GM12872 (cell line): ENCODE measurements at regions not wholly inside any gene's neighbourhood (a gene's known extent, or its start where the extent isn't known, plus 50 kb on each side); places are given as distances from the start of the nearest gene placed in this dataset.

Experiments used
- TF ChIP-seq, protein P1 (sequence below): IDR thresholded peaks from 3 replicates; pipeline ENCODE4 v1.5.1; 2011; ENCODE audit warnings: low read depth, mild to moderate bottlenecking, low read length, moderate library complexity; ENCODE audit not compliant: insufficient read depth

DNA sequence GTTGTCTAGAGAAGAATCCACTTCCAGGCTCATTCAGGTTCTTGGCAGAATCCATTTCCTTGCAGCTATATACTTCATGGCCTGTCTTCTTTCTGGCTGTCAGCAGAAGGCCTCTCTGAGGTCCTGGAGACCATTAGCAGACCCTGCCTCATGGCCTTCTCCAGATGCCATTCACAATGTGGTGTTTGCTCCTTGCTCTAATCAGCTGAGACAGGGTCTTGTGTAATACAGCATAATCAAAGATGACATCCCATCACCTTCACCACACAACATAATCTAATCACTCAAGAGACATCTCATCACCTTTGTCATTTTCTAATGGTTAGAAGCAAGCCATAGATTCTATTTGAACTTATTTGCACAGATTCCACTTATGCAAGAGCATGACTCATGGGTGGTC, 403.9 kb upstream of the LRRC7 start:
- TF ChIP-seq, protein P1, sequence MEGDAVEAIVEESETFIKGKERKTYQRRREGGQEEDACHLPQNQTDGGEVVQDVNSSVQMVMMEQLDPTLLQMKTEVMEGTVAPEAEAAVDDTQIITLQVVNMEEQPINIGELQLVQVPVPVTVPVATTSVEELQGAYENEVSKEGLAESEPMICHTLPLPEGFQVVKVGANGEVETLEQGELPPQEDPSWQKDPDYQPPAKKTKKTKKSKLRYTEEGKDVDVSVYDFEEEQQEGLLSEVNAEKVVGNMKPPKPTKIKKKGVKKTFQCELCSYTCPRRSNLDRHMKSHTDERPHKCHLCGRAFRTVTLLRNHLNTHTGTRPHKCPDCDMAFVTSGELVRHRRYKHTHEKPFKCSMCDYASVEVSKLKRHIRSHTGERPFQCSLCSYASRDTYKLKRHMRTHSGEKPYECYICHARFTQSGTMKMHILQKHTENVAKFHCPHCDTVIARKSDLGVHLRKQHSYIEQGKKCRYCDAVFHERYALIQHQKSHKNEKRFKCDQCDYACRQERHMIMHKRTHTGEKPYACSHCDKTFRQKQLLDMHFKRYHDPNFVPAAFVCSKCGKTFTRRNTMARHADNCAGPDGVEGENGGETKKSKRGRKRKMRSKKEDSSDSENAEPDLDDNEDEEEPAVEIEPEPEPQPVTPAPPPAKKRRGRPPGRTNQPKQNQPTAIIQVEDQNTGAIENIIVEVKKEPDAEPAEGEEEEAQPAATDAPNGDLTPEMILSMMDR: no peak

DNA sequence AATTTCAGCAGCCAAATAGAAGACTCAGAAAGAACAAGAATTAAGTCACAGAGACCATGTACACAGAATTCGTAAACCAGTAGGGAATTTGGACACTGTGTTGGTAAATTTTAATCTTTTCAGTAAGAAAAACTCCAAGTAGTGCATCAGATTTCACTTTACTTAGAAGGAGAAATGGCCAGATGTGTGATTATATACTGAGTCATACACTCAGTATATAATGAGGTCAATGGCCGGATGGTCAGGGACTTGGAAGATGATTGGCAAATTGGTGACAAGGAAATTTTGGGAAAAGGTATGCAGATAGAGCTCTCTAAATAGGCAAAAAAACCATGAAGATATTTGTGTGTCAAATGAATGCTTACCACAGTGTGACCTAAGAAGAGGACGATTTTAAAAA, 399.8 kb upstream of the LRRC7 start:
- TF ChIP-seq, protein P1: no peak

DNA sequence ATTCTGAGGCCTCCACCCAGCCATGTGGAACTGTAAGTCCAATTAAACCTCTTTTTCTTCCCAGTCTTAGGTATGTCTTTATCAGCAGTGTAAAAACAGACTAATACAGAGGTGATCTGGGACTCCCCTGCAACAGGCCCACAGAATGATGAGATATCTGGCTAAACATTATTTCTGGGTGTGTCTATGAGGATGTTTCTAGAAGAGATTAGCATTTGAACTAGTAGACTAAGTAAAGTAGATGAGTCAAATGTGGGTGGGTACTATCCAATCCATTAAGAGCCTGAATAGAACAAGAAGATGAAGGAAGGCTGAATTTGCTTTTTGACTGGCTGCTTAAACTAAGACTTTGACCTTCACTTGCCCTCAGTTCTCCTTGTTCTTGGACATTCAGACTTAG, 396.5 kb upstream of the LRRC7 start:
- TF ChIP-seq, protein P1: no peak

DNA sequence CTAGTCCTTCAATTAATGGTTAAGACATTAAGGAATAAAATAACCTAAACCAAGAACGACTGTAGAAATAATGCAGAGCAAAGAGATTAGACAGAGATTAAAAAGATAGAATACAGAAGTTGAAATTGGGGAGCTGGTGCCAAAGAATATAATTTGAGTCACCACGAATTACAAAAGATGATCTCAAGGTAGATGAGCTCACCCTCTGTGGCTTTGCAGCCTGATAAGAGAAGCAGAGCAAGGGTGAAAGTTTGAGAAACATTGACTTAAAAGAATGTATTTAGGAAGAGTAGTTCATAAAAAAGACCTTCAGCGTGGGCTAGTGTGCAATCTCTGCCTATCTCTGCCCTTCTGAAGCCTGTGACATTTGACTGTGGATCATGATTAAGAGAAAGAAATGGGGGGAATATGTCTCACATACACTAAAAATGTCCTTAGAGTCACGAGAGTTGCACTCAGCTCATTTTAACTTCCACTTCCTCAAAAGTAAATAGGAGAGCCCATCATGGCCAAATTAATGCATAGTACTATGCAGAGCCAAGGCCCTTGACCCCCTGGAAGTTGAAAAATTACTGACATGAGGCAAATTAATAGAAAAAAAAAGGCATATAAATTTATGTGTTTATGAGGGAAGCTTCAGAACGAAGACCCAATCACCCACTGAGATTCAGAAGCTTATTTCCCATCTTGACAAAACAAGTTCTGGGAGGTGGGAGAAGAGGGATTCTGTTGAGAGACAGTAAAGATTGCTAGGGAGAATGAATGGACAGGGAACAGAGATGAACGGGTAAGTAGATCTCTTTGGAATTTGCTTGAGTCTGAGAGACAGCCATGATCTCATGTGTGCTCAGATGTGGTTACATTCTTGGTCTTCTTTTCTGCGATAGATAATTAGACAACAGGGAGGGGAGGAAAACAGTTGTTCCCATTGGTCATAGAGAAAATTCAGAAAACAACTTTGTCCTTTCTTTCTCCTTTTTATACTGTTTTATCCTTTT, 395.4 kb upstream of the LRRC7 start:
- TF ChIP-seq, protein P1: no peak

DNA sequence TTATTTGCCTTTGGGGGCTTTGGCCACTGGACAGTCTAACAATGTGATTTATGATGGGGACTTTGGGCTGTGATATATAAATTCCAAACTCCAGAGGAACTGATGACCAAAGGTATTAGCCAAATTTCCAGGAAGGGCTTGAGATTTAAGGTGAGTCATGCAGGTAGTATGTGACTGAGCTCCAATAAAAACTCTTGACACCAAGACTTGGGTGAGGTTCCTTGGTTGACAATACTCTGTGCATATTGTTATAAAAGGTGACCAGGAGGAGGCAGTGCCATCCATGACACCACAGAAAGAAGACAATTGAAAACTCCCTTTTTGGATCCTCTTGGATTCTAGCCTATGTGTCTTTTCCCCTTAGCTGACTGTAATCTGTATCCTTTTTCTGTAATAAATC, 392.7 kb upstream of the LRRC7 start:
- TF ChIP-seq, protein P1: no peak

DNA sequence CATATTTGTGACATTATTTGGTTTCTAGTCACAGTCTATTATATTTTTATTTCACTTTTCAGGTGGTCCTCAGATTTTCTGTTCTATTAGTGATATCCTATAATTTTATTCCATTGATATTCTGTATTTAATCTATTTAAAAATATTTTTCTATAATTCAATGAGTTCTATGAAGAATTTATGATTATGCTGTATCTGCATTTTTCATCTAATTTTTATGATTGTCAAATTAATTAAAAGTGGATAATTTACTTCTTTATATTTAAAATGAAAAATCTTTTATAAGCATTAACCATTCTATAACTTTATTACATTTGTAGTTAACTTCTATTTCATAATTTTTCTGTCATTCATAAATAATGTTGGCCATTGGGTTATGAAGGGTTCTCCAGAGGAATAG, 387.4 kb upstream of the LRRC7 start:
- TF ChIP-seq, protein P1: no peak

DNA sequence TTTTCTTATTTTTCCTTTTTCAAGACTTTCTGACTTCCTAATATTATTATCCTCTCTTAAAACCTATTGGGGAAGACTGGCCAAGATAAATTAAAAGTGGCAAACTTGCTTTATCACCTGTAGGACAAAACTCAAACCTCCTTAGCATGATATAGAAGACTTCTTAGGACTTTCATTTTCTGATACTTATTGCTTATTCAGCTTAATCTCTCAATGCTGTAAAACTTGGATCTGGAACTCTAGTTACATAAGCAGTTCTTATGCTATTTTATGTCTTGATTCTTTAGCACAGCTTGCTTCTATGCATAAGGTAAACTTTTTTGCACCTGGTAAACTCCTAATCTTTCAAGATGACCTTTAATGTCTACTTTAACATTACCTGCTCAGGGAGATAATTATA, 382.3 kb upstream of the LRRC7 start:
- TF ChIP-seq, protein P1: no peak
